ENCODE measurements at regions not wholly inside any gene's neighbourhood (a gene's known extent, or its start where the extent isn't known, plus 50 kb on each side); places are given as distances from the start of the nearest gene placed in this dataset.

GRCh38 chr3:68129065-68129464 is 474.7 kb upstream of the SUCLG2 start:
- no peak for ATAC-seq (replicated peaks)
- Mint-ChIP-seq H3K4me3 (no peak overlapping the region), H3K9me3 (peaks cover 5% of the 10 kb centered on the region), H3K4me1 (peaks cover 9% of the 10 kb centered on the region), H3K27ac (no peak overlapping the region), H3K27me3 (no peaks in the 10 kb centered on the region), H3K36me3 (ENCODE audit: low read depth) (peaks cover 6% of the 10 kb centered on the region)

GRCh38 chr3:68123231-68123630 is 468.8 kb upstream of the SUCLG2 start:
- Mint-ChIP-seq H3K36me3 (ENCODE audit: low read depth) (no peaks in the 10 kb centered on the region), H3K4me3 (no peak overlapping the region), H3K4me1 (peaks cover 9% of the 10 kb centered on the region), H3K27me3 (no peaks in the 10 kb centered on the region), H3K9me3 (peaks cover 5% of the 10 kb centered on the region), H3K27ac (no peak overlapping the region)
- no peak for ATAC-seq (replicated peaks)

GRCh38 chr3:68121287-68121686 is 466.9 kb upstream of the SUCLG2 start:
- H3K27me3 Mint-ChIP-seq, result no peaks in the 10 kb centered on the region
- H3K27ac Mint-ChIP-seq, result no peak overlapping the region
- H3K4me3 Mint-ChIP-seq, result no peak overlapping the region
- H3K9me3 Mint-ChIP-seq, result no peaks in the 10 kb centered on the region
- ATAC-seq (replicated peaks), result no peak
- no peaks in the 10 kb centered on the region for H3K36me3 Mint-ChIP-seq (ENCODE audit: low read depth)
- peaks cover 3% of the 10 kb centered on the region for H3K4me1 Mint-ChIP-seq

- no peak for ATAC-seq (replicated peaks)
- H3K4me1 Mint-ChIP-seq, result no peaks in the 10 kb centered on the region
- no peaks in the 10 kb centered on the region for H3K27me3 Mint-ChIP-seq
- H3K4me3 Mint-ChIP-seq, result no peak overlapping the region
- H3K9me3 Mint-ChIP-seq, result peaks cover 4% of the 10 kb centered on the region
- H3K36me3 Mint-ChIP-seq (ENCODE audit: low read depth), result no peaks in the 10 kb centered on the region
- H3K27ac Mint-ChIP-seq, result no peak overlapping the region
Observed at GRCh38 chr3:68116580-68116979, 462.2 kb upstream of the SUCLG2 start.

GRCh38 chr3:68103811-68104210 is 449.4 kb upstream of the SUCLG2 start:
- Mint-ChIP-seq H3K4me1 (peaks cover 12% of the 10 kb centered on the region), H3K4me3 (no peak overlapping the region), H3K9me3 (peaks cover 14% of the 10 kb centered on the region), H3K27ac (no peak overlapping the region), H3K36me3 (ENCODE audit: low read depth) (no peaks in the 10 kb centered on the region), H3K27me3 (no peaks in the 10 kb centered on the region)
- no peak for ATAC-seq (replicated peaks)

GRCh38 chr3:68090571-68090970 is 436.2 kb upstream of the SUCLG2 start:
- H3K27ac Mint-ChIP-seq, result no peak overlapping the region
- H3K27me3 Mint-ChIP-seq, result no peaks in the 10 kb centered on the region
- peaks cover 34% of the 10 kb centered on the region for H3K4me1 Mint-ChIP-seq
- no peak for ATAC-seq (replicated peaks)
- H3K36me3 Mint-ChIP-seq (ENCODE audit: low read depth), result no peaks in the 10 kb centered on the region
- H3K9me3 Mint-ChIP-seq, result no peaks in the 10 kb centered on the region
- peak overlapping the region; percentile 41 for H3K4me3 Mint-ChIP-seq

GRCh38 chr3:68089572-68090011 is 435.2 kb upstream of the SUCLG2 start:
- Mint-ChIP-seq H3K4me3 (peak overlapping the region; percentile 21), H3K27me3 (no peaks in the 10 kb centered on the region), H3K9me3 (no peaks in the 10 kb centered on the region), H3K36me3 (ENCODE audit: low read depth) (no peaks in the 10 kb centered on the region), H3K4me1 (peaks cover 38% of the 10 kb centered on the region), H3K27ac (peak overlapping the region; percentile 22)
- ATAC-seq (replicated peaks), result no peak

GRCh38 chr3:68088636-68089035 is 434.2 kb upstream of the SUCLG2 start:
- Mint-ChIP-seq H3K36me3 (ENCODE audit: low read depth) (no peaks in the 10 kb centered on the region), H3K27ac (no peak overlapping the region), H3K4me1 (peaks cover 39% of the 10 kb centered on the region), H3K9me3 (no peaks in the 10 kb centered on the region), H3K27me3 (no peaks in the 10 kb centered on the region), H3K4me3 (peak overlapping the region; percentile 3)
- no peak for ATAC-seq (replicated peaks)

- Mint-ChIP-seq H3K27ac (no peak overlapping the region), H3K4me1 (peaks cover 39% of the 10 kb centered on the region), H3K9me3 (no peaks in the 10 kb centered on the region), H3K27me3 (no peaks in the 10 kb centered on the region), H3K4me3 (peak overlapping the region; percentile 3), H3K36me3 (ENCODE audit: low read depth) (no peaks in the 10 kb centered on the region)
- peak; percentile 72 for ATAC-seq (replicated peaks)
Observed at GRCh38 chr3:68088216-68088615, 433.8 kb upstream of the SUCLG2 start.

GRCh38 chr3:68072062-68072461 is 417.6 kb upstream of the SUCLG2 start:
- Mint-ChIP-seq H3K36me3 (ENCODE audit: low read depth) (no peaks in the 10 kb centered on the region), H3K9me3 (peaks cover 17% of the 10 kb centered on the region), H3K27me3 (no peaks in the 10 kb centered on the region), H3K4me1 (peaks cover 4% of the 10 kb centered on the region), H3K27ac (no peak overlapping the region), H3K4me3 (no peak overlapping the region)
- ATAC-seq (replicated peaks), result no peak

GRCh38 chr3:68070186-68070585 is 415.8 kb upstream of the SUCLG2 start:
- Mint-ChIP-seq H3K27me3 (no peaks in the 10 kb centered on the region), H3K4me1 (peaks cover 4% of the 10 kb centered on the region)

GRCh38 chr3:68067314-68067713 is 412.9 kb upstream of the SUCLG2 start:
- Mint-ChIP-seq H3K4me1 (peaks cover 3% of the 10 kb centered on the region), H3K4me3 (no peak overlapping the region), H3K36me3 (ENCODE audit: low read depth) (no peaks in the 10 kb centered on the region), H3K27ac (no peak overlapping the region), H3K9me3 (peaks cover 17% of the 10 kb centered on the region), H3K27me3 (no peaks in the 10 kb centered on the region)
- no peak for ATAC-seq (replicated peaks)

More at GRCh38 chr3:68070186-68070585, 415.8 kb upstream of the SUCLG2 start:
- no peak overlapping the region for H3K27ac Mint-ChIP-seq
- H3K4me3 Mint-ChIP-seq, result no peak overlapping the region
- H3K36me3 Mint-ChIP-seq (ENCODE audit: low read depth), result no peaks in the 10 kb centered on the region
- no peak for ATAC-seq (replicated peaks)
- peaks cover 17% of the 10 kb centered on the region for H3K9me3 Mint-ChIP-seq

- H3K27ac Mint-ChIP-seq, result no peak overlapping the region
- peaks cover 4% of the 10 kb centered on the region for H3K9me3 Mint-ChIP-seq
- no peaks in the 10 kb centered on the region for H3K36me3 Mint-ChIP-seq (ENCODE audit: low read depth)
- H3K4me1 Mint-ChIP-seq, result peaks cover 27% of the 10 kb centered on the region
- H3K4me3 Mint-ChIP-seq, result no peak overlapping the region
- no peaks in the 10 kb centered on the region for H3K27me3 Mint-ChIP-seq
- ATAC-seq (replicated peaks), result no peak
Observed at GRCh38 chr3:68062926-68063325, 408.5 kb upstream of the SUCLG2 start.

GRCh38 chr3:68060910-68061309 is 406.5 kb upstream of the SUCLG2 start:
- no peak for ATAC-seq (replicated peaks)
- Mint-ChIP-seq H3K4me3 (no peak overlapping the region), H3K4me1 (peaks cover 39% of the 10 kb centered on the region), H3K27me3 (no peaks in the 10 kb centered on the region), H3K27ac (no peak overlapping the region), H3K9me3 (peaks cover 3% of the 10 kb centered on the region), H3K36me3 (ENCODE audit: low read depth) (no peaks in the 10 kb centered on the region)

GRCh38 chr3:68060191-68060590 is 405.8 kb upstream of the SUCLG2 start:
- Mint-ChIP-seq H3K27ac (no peak overlapping the region), H3K27me3 (no peaks in the 10 kb centered on the region), H3K4me1 (peaks cover 39% of the 10 kb centered on the region), H3K36me3 (ENCODE audit: low read depth) (no peaks in the 10 kb centered on the region), H3K4me3 (no peak overlapping the region), H3K9me3 (peaks cover 3% of the 10 kb centered on the region)
- no peak for ATAC-seq (replicated peaks)

- no peak for ATAC-seq (replicated peaks)
- Mint-ChIP-seq H3K27me3 (no peaks in the 10 kb centered on the region), H3K27ac (no peak overlapping the region), H3K9me3 (peaks cover 3% of the 10 kb centered on the region), H3K4me1 (peaks cover 39% of the 10 kb centered on the region), H3K36me3 (ENCODE audit: low read depth) (no peaks in the 10 kb centered on the region), H3K4me3 (peak overlapping the region; percentile 8)
Observed at GRCh38 chr3:68059628-68060152, 405.3 kb upstream of the SUCLG2 start.

Data from activated T-helper 17 cell treated with anti-CD3 and anti-CD28 coated beads, Interleukin-2, amount 50 U/mL, for 72 hours (primary cell).